Stimulated activated CD4-positive, alpha-beta T cell treated with anti-CD3 and anti-CD28 coated beads, Interleukin-1b, Interleukin-23, amount 100 ng/mL, for 48 hours (primary cell): ENCODE measurements at regions not wholly inside any gene's neighbourhood (a gene's known extent, or its start where the extent isn't known, plus 50 kb on each side); places are given as distances from the start of the nearest gene placed in this dataset.

Source experiments
- DNase-seq: peaks from one replicate; pipeline ENCODE4 v3.0.0-alpha.2; 2020

DNA sequence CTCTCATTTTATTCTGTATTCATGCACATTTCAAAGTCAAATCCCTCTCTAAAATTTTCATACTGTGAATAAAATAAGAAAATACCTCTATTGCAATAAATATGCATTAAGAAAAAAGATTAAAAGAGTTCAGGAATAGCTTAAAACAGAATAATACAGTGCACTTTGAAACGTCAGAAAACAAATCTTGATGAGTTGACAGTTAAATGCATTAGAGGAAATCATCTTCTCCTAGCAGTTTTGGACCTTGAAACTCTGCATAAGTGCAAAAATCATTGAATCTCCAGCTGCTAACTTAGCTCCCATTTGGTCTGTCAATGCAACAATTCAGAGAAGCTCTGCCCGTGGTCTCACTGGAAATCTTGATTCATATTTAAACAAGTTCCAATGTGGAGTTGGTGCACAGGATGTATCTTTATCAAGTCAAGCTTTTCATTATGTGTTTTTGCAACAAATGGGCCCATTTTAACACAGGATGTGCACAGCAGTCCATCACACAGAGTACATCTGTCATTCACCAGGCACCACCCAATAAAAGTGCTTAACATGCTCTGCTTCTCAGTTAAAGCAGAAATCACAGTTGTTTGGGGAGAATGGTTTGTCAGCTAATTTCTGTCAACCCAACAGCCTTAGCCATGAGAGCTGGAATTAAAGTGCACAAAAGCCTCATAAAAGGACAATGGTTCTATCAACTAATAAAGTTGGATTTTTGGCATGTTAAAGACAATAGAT lies 98.8 kb upstream of the ARRDC4 start:
- DNase-seq = no peak

DNA sequence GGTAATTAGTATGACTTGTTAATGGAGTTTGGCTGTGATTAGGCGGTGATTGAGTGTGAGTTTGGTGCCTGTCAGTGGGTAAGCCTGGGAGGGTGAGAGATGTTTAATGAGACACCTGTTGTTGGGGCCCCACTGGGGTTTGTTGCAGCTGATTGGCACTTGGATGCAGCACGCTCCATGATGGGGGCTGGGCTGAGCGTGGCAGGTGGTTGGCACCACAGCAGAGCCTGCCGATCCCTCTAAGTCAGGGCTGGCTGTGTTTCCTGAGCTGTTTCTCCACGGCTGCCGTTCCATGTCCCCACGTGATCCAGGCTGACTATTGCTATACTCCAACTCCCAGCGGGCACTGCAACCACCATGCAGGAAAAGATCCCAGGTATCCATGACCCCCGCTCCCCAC lies 93.5 kb upstream of the ARRDC4 start:
- DNase-seq = no peak

DNA sequence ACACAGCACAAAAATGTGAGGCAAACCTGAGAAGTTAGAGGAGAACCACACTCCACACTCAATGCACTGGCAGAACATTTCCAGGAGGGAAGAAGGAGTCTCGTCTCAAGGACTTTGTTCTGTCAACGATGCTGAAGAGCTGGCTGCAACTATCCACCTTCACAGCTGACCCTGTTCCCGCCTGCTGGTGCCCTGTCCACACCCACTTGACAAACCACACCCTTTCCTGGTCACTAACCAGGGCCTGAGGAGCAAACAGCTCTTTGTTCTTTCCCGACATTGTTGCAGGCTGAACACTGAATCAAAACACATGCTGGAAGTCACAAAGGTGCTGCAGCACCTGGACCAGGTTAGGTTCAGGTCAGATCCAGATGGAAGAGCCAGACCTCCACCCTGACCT lies 92.6 kb upstream of the ARRDC4 start:
- no peak for DNase-seq

DNA sequence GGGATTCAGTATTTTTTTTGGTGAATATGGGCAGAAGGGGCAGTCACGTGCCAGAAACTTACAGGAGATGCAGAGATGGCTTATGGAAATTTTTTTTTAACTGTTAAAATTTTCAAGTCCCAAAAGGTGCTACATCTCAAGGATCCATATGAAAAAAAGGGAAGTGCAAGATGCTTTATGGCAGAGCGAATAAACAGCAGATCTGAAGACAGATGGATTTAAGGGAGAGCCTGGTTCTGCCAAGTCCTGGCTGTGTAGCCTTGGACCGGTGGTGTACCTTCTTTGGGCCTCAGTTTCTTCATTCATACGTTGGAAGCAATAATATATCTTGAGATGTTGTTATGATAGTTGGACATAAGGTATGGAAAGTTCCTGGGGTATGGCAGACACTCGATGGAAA lies 91.5 kb upstream of the ARRDC4 start:
- DNase-seq = no peak

DNA sequence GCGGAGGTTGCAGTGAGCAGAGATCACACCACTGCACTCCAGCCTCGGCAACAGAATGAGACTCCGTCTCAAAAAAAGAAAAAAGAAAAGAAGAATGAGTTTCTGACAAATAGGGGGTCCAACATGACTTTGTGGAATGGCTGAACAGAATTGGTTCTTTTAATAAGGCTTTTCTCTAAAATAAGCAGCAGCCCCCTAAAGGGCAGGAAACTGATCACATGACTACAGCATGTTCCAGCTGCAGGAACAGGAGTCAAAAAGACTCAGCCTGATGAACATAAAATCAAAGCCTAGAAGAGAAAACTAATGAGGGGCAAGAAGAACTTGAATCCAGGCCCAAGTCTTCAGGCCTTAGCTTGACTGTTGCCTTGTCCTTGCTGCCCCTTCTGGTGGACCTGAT lies 89.7 kb upstream of the ARRDC4 start:
- no peak for DNase-seq

DNA sequence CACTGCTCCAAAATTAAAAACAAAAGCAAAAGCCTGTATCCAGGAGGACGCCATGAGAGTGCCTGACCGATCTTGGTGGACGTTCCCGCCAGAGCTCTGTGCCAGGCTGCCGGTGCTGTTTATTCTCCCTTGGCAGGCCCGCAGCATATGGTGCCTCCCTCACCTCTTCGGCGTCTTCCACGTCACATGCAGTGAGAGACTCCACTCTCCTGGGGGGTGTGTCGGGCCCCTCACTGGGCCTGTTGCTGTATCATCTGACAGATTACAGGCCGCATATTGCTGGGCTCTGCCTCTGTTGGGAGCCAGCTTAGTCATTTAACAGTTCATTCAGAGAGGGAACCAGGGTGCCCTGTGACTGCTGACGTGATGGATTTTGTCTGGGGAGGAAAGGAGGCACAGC lies 86.4 kb upstream of the ARRDC4 start:
- DNase-seq = no peak

DNA sequence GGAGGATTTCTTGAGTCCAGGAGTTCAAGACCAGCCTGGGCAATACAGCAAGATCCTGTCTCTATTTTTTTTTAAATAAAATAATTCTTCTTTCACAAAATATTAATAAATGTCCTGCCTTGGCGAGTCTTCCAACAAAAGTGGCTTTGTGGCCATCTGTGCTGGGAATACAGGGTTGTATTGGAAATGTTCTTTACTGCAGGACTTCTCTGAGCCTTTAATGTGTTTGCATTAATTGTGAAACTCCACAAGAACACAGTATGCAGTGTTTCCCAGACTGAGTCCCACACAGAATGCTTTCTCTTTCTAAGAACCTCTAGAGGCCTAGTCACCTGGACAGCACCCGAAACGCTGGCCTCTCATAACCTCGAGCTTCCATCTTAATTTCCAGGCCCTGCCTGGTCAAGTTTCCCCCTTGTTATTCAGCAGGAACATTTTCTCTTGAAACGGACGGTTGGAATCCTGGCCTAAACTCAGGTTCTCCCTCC lies 85.4 kb upstream of the ARRDC4 start:
- DNase-seq = no peak

DNA sequence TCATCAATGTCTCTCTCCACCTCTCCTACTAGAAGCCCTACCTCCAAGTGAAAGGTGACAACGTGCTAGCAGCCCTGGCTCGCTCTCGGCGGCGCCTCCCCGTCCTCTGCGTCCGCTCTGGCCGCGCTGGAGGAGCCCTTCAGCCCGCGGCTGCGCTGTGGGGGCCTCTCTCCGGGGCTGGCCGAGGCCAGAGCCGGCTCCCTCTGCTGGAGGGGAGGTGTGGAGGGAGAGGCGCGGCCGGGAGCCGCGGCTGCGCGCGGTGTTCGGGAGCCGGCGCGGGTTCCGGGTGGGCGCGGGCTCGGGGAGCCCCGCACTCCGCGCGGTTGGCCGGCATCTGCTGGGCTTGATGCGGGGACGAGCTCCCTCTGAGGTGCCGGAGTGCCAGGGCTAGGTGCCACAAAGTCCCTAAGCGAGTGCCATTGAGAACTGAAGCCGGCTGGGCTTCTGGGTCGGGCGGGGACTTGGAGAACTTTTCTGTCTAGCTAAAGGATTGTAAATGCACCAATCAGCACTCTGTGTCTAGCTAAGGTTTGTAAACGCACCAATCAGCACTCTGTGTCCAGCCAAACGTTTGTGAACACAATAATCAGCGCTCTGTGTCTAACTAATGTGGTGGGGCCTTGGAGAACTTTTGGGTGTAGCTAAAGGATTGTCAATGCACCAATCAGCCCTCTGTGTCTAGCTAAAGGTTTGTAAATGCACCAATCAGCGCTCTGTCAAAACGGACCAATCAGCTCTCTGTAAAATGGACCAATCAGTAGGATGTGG lies 84.8 kb upstream of the ARRDC4 start:
- DNase-seq = no peak

DNA sequence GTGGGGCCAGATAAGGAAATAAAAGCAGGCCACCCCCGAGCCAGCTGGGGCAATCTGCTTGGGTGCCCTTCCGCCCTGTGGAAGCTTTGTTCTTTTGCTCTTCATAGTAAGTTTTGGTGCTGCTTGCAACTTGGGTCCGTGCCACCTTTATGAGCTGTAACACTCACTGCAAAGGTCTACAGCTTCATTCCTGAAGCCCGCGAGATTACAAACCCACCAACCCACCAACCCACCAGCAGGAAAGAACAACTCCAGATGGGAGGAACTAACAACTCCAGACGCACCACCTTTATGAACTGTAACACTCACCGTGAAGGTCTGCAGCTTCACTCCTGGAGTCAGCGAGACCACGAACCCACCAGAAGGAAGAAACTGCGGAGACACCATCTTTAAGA lies 84.2 kb upstream of the ARRDC4 start:
- DNase-seq = no peak

DNA sequence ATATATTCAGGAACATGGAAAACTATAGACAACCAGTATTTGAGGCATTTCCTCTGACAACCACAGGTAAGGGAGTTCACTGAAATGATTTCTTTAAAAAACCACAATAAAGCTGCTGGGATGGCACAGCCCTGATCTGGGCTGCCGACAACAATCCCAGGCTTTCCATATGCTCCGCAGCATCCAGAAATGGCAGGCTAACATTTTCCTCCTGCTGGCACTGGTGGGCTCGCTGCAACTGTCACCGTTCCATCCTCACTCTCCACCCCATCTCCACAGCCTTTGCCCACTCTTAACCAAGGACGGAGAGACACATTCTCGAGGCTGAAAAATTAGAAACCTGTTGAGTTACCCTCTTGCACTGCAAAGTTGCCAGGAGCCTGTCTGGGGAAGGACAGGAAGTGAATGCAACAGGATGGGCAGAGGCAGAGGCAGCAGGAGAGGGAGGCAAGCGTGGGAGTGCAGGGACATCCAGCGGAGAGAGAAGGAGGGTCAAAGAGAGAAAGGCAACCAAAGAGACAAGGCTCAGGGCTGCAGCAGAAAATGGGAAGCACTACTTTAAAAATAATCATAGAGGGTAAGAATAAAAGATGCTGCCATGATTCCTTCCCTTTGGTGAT lies 79.0 kb upstream of the ARRDC4 start:
- no peak for DNase-seq

DNA sequence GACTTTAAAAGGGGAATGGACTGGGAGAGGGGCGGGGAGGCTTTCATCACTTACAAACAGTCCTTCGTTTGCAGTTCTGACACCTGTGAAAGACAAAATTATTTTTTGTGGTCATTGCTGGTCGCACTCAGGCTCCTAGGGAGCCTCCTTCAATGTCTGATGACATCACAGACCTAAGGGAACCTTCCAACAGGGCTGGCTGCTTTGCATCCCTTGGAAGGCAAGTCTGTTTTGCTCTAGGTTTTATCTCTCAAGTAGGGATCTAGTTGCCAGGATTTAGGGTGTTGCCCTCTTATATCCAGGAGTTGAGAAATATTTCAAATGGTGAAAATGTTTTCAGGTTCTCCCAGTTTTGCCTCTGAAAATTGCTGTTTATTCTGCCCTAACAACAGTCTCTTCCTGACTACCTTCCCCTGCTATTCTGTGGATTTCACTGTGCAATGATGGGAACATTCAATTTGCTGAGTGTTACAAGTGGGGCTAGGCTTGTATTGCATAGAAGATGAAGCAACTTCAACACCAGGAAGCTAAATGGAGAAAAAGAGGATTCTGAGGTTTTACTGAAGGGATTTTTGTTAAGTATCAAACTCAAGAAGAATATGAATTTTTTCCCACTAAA lies 75.9 kb upstream of the ARRDC4 start:
- no peak for DNase-seq

DNA sequence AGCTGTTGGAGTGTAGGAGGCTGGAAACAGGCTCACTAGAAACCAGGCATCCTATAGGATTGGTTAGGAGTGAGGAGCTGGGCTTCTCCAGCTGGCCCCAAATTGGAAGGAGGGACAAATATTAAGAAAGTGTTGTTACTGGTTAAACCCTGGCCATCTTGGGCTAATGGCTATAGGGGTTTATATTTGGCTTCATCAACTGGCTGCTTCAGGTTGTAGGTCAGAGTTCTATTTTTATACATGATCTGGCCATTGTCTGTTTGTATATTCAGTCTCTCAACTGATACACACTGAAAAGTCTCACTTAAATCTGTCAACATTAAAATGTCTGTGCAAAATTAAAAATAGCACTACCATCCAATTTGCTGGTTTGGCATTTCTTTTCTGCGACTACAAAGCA lies 70.2 kb upstream of the ARRDC4 start:
- no peak for DNase-seq

DNA sequence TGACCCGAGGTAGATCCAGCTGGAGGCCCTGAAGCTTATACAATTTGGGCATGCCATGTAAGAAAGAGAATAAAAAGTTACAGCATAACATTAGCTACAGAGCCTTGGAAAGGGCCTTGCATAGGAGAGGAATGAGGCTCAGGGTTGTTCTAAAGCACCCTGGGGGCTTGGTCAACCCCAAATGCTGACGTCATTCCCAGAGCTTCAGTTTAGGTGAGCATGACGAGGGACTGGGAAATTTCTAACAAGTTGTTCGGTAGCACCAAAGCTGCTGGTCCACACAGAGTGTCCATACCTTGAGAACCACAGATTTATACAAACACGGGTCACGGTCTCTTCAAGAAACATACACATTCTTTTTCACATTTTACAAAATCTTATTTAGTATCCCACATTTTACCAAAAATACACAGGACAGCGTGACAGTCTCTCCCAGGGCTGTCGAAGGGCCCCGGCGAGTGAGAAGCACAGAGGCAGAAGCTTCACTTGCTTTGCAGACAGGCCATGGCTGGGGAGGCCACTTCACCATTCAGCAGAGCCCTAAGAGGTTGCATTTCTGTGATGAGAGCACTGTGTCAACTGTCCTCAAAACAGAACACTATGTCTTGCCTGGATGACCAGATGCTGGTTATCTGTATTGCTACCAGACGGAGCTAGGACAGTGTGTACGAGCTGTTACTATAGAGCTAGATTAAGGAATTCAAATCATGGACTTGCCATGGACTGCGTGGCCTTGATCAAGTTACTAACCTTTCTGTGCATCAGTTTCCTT lies 68.2 kb upstream of the ARRDC4 start:
- no peak for DNase-seq

DNA sequence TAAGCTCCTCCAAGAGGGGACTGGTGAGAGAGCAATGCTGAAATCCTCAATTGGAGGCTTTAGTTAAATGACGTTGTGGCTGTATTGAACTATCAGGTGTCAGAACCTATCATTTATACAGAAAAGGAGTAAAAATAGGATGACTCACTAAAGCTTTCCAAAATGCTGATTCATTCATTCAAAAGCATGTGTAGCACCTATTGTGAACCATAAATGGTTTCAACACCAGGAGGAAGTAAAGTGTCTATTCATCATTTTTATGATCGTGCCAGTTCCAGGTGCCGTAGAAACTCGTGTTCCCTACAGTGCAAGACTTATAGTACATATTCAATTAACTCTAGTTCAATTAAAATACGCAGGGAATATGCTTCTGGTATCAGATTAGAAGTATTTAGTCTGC lies 66.5 kb upstream of the ARRDC4 start:
- no peak for DNase-seq

DNA sequence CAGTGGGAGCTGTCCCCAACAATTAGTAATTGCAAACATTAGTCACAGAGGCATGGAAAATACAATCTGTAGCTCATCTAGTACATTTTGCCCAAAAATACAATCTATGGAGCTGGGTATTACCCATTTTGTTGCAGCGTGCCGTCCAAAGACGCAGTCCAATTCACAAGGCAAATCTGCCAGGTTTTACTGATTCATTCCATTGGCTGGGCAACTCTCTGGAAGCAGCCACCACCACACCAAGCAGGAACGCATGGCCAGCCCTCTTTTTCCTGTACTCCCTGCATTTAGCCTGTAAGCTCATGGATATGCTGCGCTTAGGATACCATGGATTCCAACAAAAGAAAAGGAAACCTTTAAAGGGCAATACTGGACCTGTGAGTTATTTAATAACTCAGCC lies 60.5 kb upstream of the ARRDC4 start:
- no peak for DNase-seq

DNA sequence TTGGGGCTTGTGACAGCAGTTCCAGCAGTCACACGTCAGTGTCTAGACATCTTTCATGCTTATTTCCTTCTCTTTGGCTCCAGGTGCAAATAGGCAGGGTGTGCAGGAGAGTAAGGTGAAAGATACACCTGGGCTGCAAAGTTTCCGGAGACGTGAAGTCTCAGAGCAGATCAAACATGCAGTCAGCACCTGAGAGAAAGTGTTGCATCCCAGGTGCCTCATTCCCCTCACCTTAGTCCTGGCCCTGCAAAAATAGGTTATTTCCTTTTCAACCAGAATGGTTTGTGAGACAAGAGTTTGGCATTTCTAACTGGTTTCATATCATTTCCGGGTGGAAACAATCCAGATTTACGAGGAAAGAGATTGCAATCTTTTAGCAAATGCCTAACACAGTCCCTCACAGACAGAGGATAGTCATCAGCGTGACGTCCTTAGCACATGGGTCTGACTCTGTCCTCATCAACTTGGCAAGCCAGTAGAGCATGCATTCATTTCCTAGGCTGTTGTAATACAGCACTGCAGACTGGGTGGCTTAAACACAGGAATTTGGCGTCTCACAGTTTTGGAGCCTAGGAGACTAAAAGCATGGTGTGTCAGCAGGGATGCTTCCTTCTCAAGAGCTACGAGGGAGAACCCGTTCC lies 58.2 kb upstream of the ARRDC4 start:
- DNase-seq = no peak

DNA sequence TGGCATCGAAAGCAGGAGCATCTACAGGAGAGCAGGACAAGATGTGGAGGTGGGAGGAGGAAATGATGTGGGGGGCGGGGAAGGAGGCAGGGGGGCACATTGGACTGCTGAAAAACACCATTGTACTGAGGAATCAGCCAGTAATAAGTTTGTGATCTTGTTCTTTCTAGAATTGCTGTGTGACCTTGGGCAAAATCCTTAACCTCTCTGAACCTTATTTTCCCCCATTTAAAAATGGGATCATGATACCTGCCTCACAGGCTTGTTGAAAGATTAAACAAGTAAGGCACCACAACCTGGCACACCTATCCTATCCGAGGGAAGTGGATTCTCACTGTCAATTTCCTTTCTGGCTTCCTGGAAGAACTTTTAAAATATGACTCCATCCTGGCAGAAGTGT lies 56.9 kb upstream of the ARRDC4 start:
- no peak for DNase-seq

DNA sequence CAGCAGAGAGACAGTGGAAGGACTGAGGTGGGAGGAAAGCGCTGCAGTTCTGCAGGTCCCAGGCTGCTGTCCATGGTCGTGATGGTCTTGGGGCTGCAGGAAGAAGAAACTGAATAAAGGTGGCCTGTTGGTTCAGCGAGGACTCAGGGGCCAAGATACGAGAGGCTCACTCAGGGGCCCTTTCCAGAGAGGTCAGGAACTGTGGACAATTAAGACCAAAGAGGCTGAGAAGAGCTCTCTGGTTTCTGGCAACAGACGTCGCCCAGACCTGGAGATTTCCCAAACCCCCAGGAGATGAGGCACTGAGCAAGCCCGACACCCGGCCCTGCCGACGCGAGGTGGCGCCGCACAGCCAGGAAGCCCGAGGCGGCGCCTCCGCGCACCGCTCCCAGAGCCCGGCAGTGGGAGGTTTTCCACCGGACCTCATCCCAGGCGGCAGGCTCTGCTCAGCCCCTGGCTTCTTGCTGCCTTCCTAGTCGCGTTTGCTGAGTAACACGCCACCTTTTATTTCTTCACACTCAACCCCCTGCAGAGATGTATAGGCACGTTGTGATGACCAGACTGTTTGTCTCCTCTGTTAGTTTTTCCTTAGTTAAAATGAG lies 56.4 kb upstream of the ARRDC4 start:
- DNase-seq = peak; percentile 13

DNA sequence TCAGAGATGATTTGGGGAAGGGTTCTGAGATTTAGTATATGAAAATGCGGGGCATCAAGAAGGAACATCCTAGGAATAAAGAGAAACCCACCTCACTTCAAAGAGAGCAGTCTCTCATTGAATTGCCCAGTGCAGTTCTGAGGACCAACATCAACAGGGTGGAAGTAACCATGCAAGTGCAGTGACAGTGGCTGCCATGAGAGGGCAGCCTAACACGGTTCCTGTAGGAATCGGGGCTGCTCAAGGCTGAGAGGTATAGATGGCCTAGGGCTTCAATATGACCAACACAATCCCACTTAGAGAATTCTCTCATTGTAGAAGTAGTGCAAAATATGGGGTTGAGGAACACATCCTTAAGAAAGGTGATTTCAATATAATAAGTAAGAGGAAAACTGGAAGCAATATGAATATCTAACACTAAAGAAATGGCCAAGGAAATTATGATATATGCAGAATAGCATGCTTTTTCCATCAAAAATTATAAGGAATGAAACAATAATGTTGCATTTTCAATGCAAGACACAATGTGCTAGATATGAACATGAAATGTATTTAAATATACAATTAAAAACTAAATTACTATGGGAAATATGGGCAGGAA lies 51.1 kb upstream of the ARRDC4 start:
- DNase-seq = peak; percentile 53
